Hepatocyte (in vitro differentiated cells): ENCODE measurements at regions not wholly inside any gene's neighbourhood (a gene's known extent, or its start where the extent isn't known, plus 50 kb on each side); places are given as distances from the start of the nearest gene placed in this dataset.

Experiments used
- DNase-seq: peaks from one replicate; pipeline ENCODE4 v3.0.0-alpha.2; 2016; ENCODE audit warnings: low spot score
- H2AFZ ChIP-seq: fragments of 200-600 bp; sonication (generic); 2 replicates; pipeline ENCODE4 v1.6.0; 2016; ENCODE audit warnings: antibody characterized with exemption, mild to moderate bottlenecking
- H3K27ac ChIP-seq: fragments of 200-600 bp; sonication (generic); 2 replicates; pipeline ENCODE4 v1.5.1; 2016; ENCODE audit warnings: mild to moderate bottlenecking
- H3K27me3 ChIP-seq: fragments of 200-600 bp; sonication (generic); 2 replicates; pipeline ENCODE4 v1.6.1; 2016
- H3K36me3 ChIP-seq: fragments of 200-600 bp; sonication (generic); replicated peaks from 2 replicates; pipeline ENCODE4 v1.5.1; 2016; ENCODE audit warnings: low read depth; ENCODE audit not compliant: insufficient read depth
- H3K4me1 ChIP-seq: fragments of 200-600 bp; sonication (generic); 2 replicates; pipeline ENCODE4 v1.5.1; 2016; ENCODE audit warnings: mild to moderate bottlenecking, moderate library complexity; ENCODE audit not compliant: insufficient read depth
- H3K4me2 ChIP-seq: fragments of 200-600 bp; sonication (generic); 2 replicates; pipeline ENCODE4 v1.6.0; 2016
- H3K4me3 ChIP-seq: fragments of 200-600 bp; sonication (generic); 2 replicates; pipeline ENCODE4 v1.5.1; 2016; ENCODE audit warnings: mild to moderate bottlenecking
- H3K79me2 ChIP-seq: fragments of 200-600 bp; sonication (generic); 2 replicates; pipeline ENCODE4 v1.6.0; 2017; ENCODE audit warnings: mild to moderate bottlenecking
- H3K9me2 ChIP-seq: fragments of 200-600 bp; sonication (generic); replicated peaks from 2 replicates; pipeline ENCODE4 v1.6.0; 2017; ENCODE audit warnings: mild to moderate bottlenecking; ENCODE audit not compliant: insufficient read depth
- H3K9me3 ChIP-seq: fragments of 200-600 bp; sonication (generic); 2 replicates; pipeline ENCODE4 v1.5.1; 2016; ENCODE audit warnings: low read depth, mild to moderate bottlenecking
- H4K20me1 ChIP-seq: fragments of 200-600 bp; sonication (generic); 2 replicates; pipeline ENCODE4 v1.6.0; 2016; ENCODE audit warnings: mild to moderate bottlenecking; ENCODE audit not compliant: insufficient read depth, poor library complexity, severe bottlenecking
- CTCF ChIP-seq: fragments of 200-600 bp; sonication (generic); IDR thresholded peaks from 2 replicates; pipeline ENCODE4 v1.5.1; 2016; ENCODE audit warnings: antibody characterized with exemption, mild to moderate bottlenecking; ENCODE audit not compliant: poor library complexity
- EZH2 ChIP-seq: fragments of 200-600 bp; sonication (generic); IDR thresholded peaks from 2 replicates; pipeline ENCODE4 v1.6.1; 2016; ENCODE audit warnings: antibody characterized with exemption, mild to moderate bottlenecking, borderline replicate concordance
- EZH2phosphoT487 ChIP-seq: fragments of 200-600 bp; sonication (generic); IDR thresholded peaks from one replicate; pipeline ENCODE4 v1.6.1; 2018; ENCODE audit warnings: antibody characterized with exemption, mild to moderate bottlenecking, low read depth, moderate library complexity; ENCODE audit not compliant: unreplicated experiment, severe bottlenecking
- WGBS: methylation state at CpG from one replicate; pipeline ENCODE4 v1.1.6; 2016; ENCODE audit warnings: low lambda C conversion rate; ENCODE audit errors: missing lambda C conversion rate; 5-methylcytosine and 5-hydroxymethylcytosine counted together

- TF ChIP-seq EZH2, result no peak
- no peak for TF ChIP-seq CTCF
- no peak for TF ChIP-seq EZH2phosphoT487
- no peaks in the 10 kb centered on the region for H3K79me2 ChIP-seq
- WGBS, result 97% methylated on average over 16 of the region's 16 CpGs
- no peak overlapping the region for H3K4me2 ChIP-seq
- H2AFZ ChIP-seq, result no peak overlapping the region
- H3K4me3 ChIP-seq, result no peak overlapping the region
- no peaks in the 10 kb centered on the region for H3K9me3 ChIP-seq
- H4K20me1 ChIP-seq, result no peaks in the 10 kb centered on the region
- H3K36me3 ChIP-seq, result no peaks in the 10 kb centered on the region
- H3K9me2 ChIP-seq, result no peaks in the 10 kb centered on the region
- H3K27me3 ChIP-seq, result peaks cover 6% of the 10 kb centered on the region
- no peaks in the 10 kb centered on the region for H3K4me1 ChIP-seq
- no peak overlapping the region for H3K27ac ChIP-seq
- DNase-seq, result no peak
Observed at GRCh38 chr2:5444168-5444567, 248.0 kb upstream of the SOX11 start.

- Histone ChIP-seq H3K27ac (no peak overlapping the region), H3K4me1 (no peaks in the 10 kb centered on the region), H3K9me2 (no peaks in the 10 kb centered on the region), H3K27me3 (peaks cover 6% of the 10 kb centered on the region), H3K79me2 (no peaks in the 10 kb centered on the region), H4K20me1 (no peaks in the 10 kb centered on the region), H3K36me3 (no peaks in the 10 kb centered on the region), H3K4me3 (no peak overlapping the region), H3K4me2 (no peak overlapping the region), H2AFZ (no peak overlapping the region), H3K9me3 (no peaks in the 10 kb centered on the region)
- DNase-seq, result no peak
- WGBS, result 94% methylated on average over 4 of the region's 4 CpGs
- TF ChIP-seq EZH2phosphoT487 (no peak), EZH2 (no peak), CTCF (no peak)
Observed at GRCh38 chr2:5444854-5445253, 247.3 kb upstream of the SOX11 start.

- Histone ChIP-seq H3K9me2 (no peaks in the 10 kb centered on the region), H4K20me1 (no peaks in the 10 kb centered on the region), H3K9me3 (no peaks in the 10 kb centered on the region), H3K4me1 (no peaks in the 10 kb centered on the region), H3K27me3 (peaks cover 6% of the 10 kb centered on the region), H3K4me2 (no peak overlapping the region), H3K27ac (no peak overlapping the region), H3K79me2 (no peaks in the 10 kb centered on the region), H3K36me3 (no peaks in the 10 kb centered on the region), H2AFZ (no peak overlapping the region), H3K4me3 (no peak overlapping the region)
- no peak for TF ChIP-seq EZH2phosphoT487
- no peak for TF ChIP-seq CTCF
- TF ChIP-seq EZH2, result no peak
- DNase-seq, result no peak
Observed at GRCh38 chr2:5449867-5450266, 242.3 kb upstream of the SOX11 start.

- no peak for DNase-seq
- Histone ChIP-seq H3K79me2 (no peaks in the 10 kb centered on the region), H3K9me3 (no peaks in the 10 kb centered on the region), H3K9me2 (no peaks in the 10 kb centered on the region), H4K20me1 (no peaks in the 10 kb centered on the region), H3K4me1 (no peaks in the 10 kb centered on the region), H2AFZ (no peak overlapping the region), H3K4me2 (no peak overlapping the region), H3K27me3 (no peaks in the 10 kb centered on the region), H3K27ac (no peak overlapping the region), H3K36me3 (no peaks in the 10 kb centered on the region), H3K4me3 (no peak overlapping the region)
- no peak for TF ChIP-seq CTCF
- no peak for TF ChIP-seq EZH2phosphoT487
- TF ChIP-seq EZH2, result no peak
- 72% methylated on average over 23 of the region's 23 CpGs for WGBS
Observed at GRCh38 chr2:5453220-5454050, 238.7 kb upstream of the SOX11 start.
